ENCODE measurements at regions not wholly inside any gene's neighbourhood (a gene's known extent, or its start where the extent isn't known, plus 50 kb on each side); places are given as distances from the start of the nearest gene placed in this dataset.

- CTCF ChIA-PET (ENCODE audit: low intra/inter-chr PET ratio): no interaction called here
- DNase-seq (ENCODE audit: extremely low read depth in 1 of 4, low spot score in 3 of 4) (no peak), FAIRE-seq (no peak), ATAC-seq (no peak)
- in situ Hi-C loops (cut with MboI) (no loop called here), intact Hi-C loops (cut with micrococcal nuclease) (no loop called here)
- Histone ChIP-seq H3K9me3 (replicated peaks; ENCODE audit: control insufficient read depth, insufficient read depth, low read depth, low read length) (no peaks in the 10 kb centered on the region), H3K27ac (ENCODE audit: extremely low read depth, low read depth, low read length) (no peak overlapping the region), H3K36me3 (ENCODE audit: control insufficient read depth, insufficient read depth, low read length) (no peaks in the 10 kb centered on the region), H3K27me3 (ENCODE audit: control insufficient read depth in 2 of 2, insufficient read depth in 2 of 2, low read length in 2 of 2) (no peaks in the 10 kb centered on the region), H3K4me3 (no peak overlapping the region), H3K4me2 (ENCODE audit: insufficient read depth, low read length) (no peak overlapping the region), H4K20me1 (replicated peaks; ENCODE audit: control insufficient read depth, insufficient read depth, low read length) (no peaks in the 10 kb centered on the region), H3K9me1 (ENCODE audit: control insufficient read depth, insufficient read depth, low read length) (no peaks in the 10 kb centered on the region), H3K79me2 (ENCODE audit: control insufficient read depth, insufficient read depth, low read length) (no peaks in the 10 kb centered on the region), H2AFZ (ENCODE audit: low read depth, low read length) (no peak overlapping the region), H3K4me1 (replicated peaks in 1 of 2; ENCODE audit: control insufficient read depth in 2 of 2, insufficient read depth in 2 of 2, low read length in 2 of 2) (no peaks in the 10 kb centered on the region), H3K9ac (ENCODE audit: insufficient read depth in 1 of 2, low read depth in 2 of 2, low read length in 2 of 2) (no peak overlapping the region)
- POLR2A ChIA-PET: no interaction called here
- no TSS peak for BruUV-seq (replicated peaks)
- TF ChIP-seq KLF6 (CRISPR knock-in tag; IDR thresholded peaks at IDR 0.05; ENCODE audit: borderline replicate concordance) (no peak), DDX20 (tag; IDR thresholded peaks at IDR 0.05; ENCODE audit: low read depth) (no peak), EP300 (IDR thresholded peaks at IDR 0.05; ENCODE audit: low read length) (no peak), TCF7L2 (IDR thresholded peaks at IDR 0.05; ENCODE audit: low read depth, low read length) (no peak), ATF3 (IDR thresholded peaks at IDR 0.05) (no peak), ATF3 (CRISPR knock-in tag; conservative IDR thresholded peaks at IDR 0.05) (no peak), SAFB (IDR thresholded peaks at IDR 0.05; ENCODE audit: borderline replicate concordance, low read depth, low read length) (no peak)
- no CpG with 5 or more reads among the region's 1 CpG for WGBS (ENCODE audit: insufficient coverage, low coverage, missing lambda C conversion rate)
Observed at GRCh38 chr18:65659912-65660311, 90.9 kb upstream of the CDH7 start.

- Histone ChIP-seq H3K9ac (ENCODE audit: insufficient read depth in 1 of 2, low read depth in 2 of 2, low read length in 2 of 2) (no peak overlapping the region), H2AFZ (ENCODE audit: low read depth, low read length) (no peak overlapping the region), H3K4me1 (replicated peaks in 1 of 2; ENCODE audit: control insufficient read depth in 2 of 2, insufficient read depth in 2 of 2, low read length in 2 of 2) (no peaks in the 10 kb centered on the region), H3K27me3 (ENCODE audit: control insufficient read depth in 2 of 2, insufficient read depth in 2 of 2, low read length in 2 of 2) (no peaks in the 10 kb centered on the region), H3K36me3 (ENCODE audit: control insufficient read depth, insufficient read depth, low read length) (no peaks in the 10 kb centered on the region), H3K9me1 (ENCODE audit: control insufficient read depth, insufficient read depth, low read length) (no peaks in the 10 kb centered on the region), H4K20me1 (replicated peaks; ENCODE audit: control insufficient read depth, insufficient read depth, low read length) (no peaks in the 10 kb centered on the region), H3K9me3 (replicated peaks; ENCODE audit: control insufficient read depth, insufficient read depth, low read depth, low read length) (no peaks in the 10 kb centered on the region), H3K4me2 (ENCODE audit: insufficient read depth, low read length) (no peak overlapping the region), H3K79me2 (ENCODE audit: control insufficient read depth, insufficient read depth, low read length) (no peaks in the 10 kb centered on the region), H3K4me3 (no peak overlapping the region), H3K27ac (ENCODE audit: extremely low read depth, low read depth, low read length) (no peak overlapping the region)
- FAIRE-seq: no peak
- no TSS peak for BruUV-seq (replicated peaks)
- POLR2A ChIA-PET: no interaction called here
- DNase-seq (ENCODE audit: extremely low read depth in 1 of 4, low spot score in 3 of 4): no peak
- intact Hi-C loops (cut with micrococcal nuclease) (no loop called here), in situ Hi-C loops (cut with MboI) (no loop called here)
- CTCF ChIA-PET (ENCODE audit: low intra/inter-chr PET ratio): no interaction called here
- ATAC-seq: no peak
- TF ChIP-seq MAFG (tag; conservative IDR thresholded peaks at IDR 0.05): no peak
- TF ChIP-seq MEIS2 (IDR thresholded peaks at IDR 0.05; ENCODE audit: partially characterized antibody): no peak
- no peak for TF ChIP-seq MCM5 (IDR thresholded peaks at IDR 0.05; ENCODE audit: low read depth)
- TF ChIP-seq ZNF184 (CRISPR knock-in tag; IDR thresholded peaks at IDR 0.05): no peak
- no peak for TF ChIP-seq ZNF561 (CRISPR knock-in tag; conservative IDR thresholded peaks at IDR 0.05)
- no peak for TF ChIP-seq ZNF212 (CRISPR knock-in tag; IDR thresholded peaks at IDR 0.05)
- no peak for TF ChIP-seq THRB (CRISPR knock-in tag; conservative IDR thresholded peaks at IDR 0.05)
- no peak for TF ChIP-seq FOXA3 (CRISPR knock-in tag; conservative IDR thresholded peaks at IDR 0.05 in 1 of 2, IDR thresholded peaks at IDR 0.05 in 1 of 2)
- no peak for TF ChIP-seq ATF4 (CRISPR knock-in tag; IDR thresholded peaks at IDR 0.05)
- TF ChIP-seq HLTF (IDR thresholded peaks at IDR 0.05): no peak
Observed at GRCh38 chr18:65659312-65659711, 91.5 kb upstream of the CDH7 start.

Data from K562 (cell line).